ENCODE measurements at regions not wholly inside any gene's neighbourhood (a gene's known extent, or its start where the extent isn't known, plus 50 kb on each side); places are given as distances from the start of the nearest gene placed in this dataset.

GRCh38 chr17:51385208-51385607 is 124.9 kb downstream of the UTP18 start:
- TF ChIP-seq EZH2 (IDR thresholded peaks at IDR 0.05; ENCODE audit: insufficient read depth, poor library complexity, severe bottlenecking) (no peak), EZH2phosphoT487 (IDR thresholded peaks at IDR 0.05; ENCODE audit: insufficient read depth, low read depth) (no peak)
